HG03045 (cell line): ENCODE measurements at regions not wholly inside any gene's neighbourhood (a gene's known extent, or its start where the extent isn't known, plus 50 kb on each side); places are given as distances from the start of the nearest gene placed in this dataset.
"Not testable (repeated sequence)": the region's sequence is repeated elsewhere in the genome, so short reads cannot be mapped to it uniquely, and the experiment has no call there.

Experiments
- ATAC-seq: cut with Tn5 transposase; IDR thresholded peaks from one replicate; pipeline ENCODE4 v1.9.1; 2021; ENCODE audit warnings: mild to moderate bottlenecking, moderate library complexity; ENCODE audit not compliant: unreplicated experiment

DNA sequence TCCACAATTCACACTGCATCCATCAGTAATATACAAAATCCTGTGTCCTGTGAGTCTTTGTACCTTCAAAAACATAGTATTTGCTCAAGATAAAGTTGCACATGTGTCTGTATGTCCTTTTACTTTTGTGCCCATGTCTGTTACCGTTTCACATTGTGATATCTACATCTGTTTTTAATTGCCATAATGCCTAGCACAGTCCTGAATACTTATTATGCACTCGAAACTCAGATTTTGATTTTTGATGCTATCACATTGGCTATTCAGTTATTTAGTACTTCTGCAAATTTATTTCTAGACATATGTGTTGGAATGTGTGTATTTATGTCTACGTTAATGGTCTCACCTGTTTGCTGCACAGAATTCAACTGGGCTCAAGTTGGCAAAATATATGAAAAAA is 452.8 kb upstream of the ZEB2 start:
- ATAC-seq, result no peak

DNA sequence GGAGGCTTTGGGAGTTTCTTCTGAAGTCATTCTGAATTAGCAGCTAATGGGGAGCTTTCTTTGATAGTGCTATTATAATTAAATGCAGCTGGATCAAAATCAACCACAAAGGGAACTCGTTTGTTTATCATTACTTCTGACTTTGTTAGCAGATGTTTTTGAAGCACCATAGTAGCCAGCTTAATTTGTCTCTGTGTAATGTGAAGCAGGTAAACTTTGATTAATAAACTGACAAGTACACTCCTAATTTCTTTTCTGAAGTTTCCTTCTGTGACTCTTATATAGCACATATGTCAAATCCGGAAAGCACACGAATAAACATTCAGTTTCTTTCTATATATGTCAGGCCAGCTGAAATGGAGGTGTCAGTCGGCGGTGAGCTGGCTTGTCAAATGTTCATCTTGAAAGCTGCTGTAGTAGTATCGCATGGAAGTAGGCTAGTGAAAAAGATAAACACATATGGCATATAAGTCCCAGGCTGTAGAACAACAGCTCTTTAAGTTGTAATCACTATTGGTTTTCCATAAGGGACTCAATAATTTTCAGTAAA is 451.9 kb upstream of the ZEB2 start:
- no peak for ATAC-seq

DNA sequence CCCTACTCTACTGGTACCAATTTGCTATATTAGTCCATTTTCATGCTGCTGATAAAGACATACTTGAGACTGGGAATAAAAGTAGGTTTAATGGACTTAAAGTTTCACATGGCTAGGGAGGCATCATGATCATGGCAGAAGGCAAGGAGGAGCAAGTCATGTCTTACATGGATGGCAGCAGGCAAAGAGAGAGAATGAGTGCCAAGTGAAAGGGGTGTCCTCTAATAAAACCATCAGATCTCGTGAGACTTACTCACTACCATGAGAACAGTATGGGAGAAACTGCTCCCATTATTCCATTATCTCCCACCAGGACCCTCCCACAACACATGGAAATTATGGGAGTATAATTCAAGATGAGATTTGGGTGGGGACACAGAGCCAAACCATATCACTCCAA is 450.5 kb upstream of the ZEB2 start:
- ATAC-seq, result not testable (repeated sequence)

DNA sequence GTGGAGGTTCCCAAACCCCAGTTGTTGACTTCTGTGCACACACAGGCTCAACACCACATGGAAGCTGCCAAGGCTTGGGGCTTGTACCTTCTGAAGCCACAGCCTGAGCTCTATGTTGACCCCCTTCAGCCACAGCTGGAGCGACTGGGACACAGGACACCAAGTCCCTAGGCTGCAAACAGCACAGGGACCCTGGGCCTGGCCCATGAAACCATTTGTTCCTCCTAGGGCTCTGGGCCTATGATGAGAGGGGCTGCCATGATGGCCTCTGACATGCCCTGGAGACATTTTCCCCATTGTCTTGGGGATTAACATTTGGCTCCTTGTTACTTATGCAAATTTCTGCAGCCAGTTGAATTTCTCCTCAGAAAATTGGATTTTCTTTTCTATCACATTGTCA is 449.6 kb upstream of the ZEB2 start:
- not testable (repeated sequence) for ATAC-seq

DNA sequence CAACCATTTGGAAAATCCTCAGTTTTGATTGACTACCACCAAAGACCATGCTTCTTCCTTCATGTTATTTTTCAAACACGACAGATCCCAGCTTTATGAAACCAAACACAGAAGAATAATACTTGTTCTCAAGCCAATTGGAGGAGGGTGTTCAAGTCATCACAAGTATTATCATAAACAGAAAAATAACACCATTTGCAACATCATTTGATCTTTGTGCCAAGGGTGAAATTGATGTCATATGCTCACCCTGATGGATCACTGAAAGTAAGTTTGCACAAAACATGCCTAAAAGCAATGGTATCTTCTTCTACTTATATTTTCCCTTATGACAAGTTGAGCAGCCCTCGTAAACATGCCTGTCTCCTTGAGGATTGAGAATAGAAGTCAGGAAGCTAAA is 448.0 kb upstream of the ZEB2 start:
- no peak for ATAC-seq

DNA sequence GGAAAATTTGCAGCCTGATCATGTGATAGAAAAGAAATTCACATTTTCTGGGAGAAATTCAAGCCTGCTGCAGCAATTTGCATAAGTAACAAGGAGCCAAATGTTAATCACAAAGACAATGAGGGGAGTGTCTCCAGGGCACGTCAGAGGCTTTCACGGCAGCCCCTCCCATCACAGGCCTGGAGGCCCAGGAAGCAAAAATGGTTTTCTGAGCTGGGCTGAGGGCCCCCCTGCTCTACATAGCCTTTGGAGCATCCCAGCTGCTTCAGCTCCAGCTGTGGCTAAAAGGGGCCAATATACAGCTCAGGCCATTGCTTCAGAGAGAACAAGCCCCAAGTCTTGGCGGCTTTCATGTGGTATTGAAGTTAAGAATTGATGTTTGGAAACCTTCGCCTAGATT is 445.3 kb upstream of the ZEB2 start:
- ATAC-seq, result no peak

DNA sequence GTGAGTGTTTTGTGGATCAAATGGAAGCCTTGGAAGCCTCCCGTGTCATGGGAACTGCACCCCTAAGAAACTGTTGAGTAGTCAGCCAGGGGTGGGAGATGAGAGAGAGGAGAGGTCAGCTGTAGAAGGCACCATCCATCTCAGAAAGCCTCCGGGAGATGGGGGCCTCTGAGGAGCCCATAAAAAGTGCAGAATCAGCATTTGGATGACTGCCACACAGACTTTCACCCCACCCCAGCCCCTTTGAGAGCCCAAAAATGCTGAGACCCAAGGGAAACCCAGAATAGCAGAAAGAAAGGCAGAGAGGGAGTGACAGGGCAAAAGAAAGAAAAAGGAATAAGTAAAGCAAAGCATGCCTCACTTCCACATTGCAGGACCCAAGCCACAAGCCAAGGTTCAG is 443.1 kb upstream of the ZEB2 start:
- no peak for ATAC-seq

DNA sequence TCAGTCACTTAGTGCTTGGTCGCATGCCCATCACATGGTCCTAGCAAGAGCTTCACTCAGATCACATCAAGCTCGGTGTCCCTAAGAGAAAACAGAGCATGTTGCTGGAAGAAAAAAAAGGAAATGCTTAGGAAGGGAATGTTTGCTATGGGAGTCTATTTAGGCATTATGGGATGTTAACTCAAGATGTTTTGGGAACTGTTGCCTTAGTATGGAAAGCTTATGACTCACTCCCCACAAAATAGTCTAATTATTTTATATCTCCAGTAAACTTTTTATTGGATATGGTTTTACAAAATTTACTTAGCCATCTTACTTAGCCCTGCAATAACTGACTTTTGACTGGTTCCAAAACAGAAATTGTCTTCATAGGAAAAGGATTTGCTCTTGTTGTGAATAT is 439.5 kb upstream of the ZEB2 start:
- ATAC-seq, result no peak

DNA sequence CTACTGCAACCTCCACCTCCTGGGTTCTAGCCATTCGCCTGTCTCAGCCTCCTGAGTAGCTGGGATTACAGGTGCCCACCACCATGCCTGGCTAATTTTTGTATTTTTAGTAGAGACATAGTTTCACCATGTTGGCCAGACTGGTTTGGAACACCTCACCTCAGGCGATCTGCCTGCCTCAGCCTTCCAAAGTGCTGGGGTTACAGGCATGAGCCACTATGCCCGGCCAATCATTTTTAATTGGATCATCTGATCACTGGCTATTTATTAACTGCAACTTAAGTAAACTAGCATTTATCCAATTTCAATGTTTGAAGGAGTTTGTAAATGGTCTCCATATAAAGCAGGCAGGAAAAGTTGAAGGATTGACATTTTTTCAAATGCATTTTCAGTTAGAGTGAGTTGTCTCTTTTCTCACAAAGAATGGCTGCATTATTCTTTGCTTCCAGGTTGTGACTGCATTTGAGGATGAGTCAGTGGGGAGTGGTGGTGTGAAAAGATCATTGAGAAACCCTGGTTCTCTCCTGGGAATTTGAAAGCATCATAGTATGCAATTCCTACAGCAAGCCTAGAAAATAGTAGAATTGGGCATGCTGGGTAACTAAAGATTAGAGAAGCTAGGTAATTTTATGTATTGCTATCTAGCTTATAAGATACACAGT is 431.1 kb upstream of the ZEB2 start:
- no peak for ATAC-seq

DNA sequence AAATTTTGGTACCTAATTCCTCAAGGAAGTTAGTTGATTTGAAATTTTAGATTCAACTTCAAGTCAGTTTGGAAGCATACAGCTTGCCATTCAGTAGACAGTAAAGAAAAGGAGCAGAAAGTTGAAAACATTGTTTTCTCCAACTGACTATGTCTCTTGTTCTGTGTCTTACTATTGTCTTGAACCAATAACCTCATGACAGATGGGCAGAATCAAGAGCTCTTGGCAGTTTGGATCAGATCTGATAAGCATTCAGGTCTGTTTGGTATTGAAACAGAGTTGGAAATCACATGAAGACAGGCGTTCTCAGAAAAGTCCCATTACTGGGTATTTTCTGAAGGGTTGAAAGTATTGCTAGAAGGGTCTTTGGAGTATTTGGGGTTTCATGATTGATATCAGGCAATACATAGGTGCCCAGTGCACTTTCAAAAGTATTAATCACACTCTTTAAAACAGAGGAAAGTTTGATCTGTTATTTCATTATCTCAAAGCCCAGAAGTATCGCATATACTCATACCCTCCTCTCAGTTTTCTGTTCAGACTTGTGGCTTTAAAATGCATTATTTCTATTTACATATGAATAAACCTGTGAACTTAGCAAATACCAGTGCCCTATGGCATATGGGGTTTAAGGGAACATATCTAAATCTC is 428.4 kb upstream of the ZEB2 start:
- ATAC-seq, result no peak

DNA sequence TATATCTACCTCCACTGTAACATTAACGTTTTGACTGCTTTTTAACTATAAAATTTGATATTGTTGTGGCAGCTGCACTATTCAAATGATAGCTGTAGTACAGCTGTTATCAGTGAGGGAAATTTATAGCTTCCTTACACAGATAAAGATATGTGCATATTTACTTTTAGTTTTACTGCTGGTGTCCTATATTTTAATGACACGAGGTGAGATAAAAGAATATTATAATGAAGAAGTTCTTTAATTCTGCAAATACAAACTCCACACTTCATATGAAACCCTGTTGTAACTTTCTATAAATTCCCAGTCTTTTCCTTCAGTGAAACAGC is 427.8 kb upstream of the ZEB2 start:
- no peak for ATAC-seq

DNA sequence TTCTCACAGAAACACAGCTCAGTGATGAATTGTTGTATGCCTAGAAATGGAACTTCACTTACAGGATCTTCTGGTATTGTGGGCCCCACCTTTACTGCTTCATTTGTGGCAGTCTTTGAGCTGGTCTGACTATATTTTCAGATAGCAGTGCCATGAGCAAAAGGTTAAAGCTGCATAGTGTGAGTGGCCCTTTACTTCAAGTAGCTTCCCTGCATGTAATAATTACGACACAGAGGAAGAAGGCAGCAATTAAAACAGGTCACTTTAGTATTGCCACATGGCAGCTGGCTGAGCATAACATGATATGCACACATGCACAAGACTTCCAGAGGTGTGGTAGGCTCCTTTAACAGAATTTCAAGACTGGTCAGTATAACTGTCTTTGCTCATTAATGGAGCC is 426.3 kb upstream of the ZEB2 start:
- ATAC-seq, result no peak

DNA sequence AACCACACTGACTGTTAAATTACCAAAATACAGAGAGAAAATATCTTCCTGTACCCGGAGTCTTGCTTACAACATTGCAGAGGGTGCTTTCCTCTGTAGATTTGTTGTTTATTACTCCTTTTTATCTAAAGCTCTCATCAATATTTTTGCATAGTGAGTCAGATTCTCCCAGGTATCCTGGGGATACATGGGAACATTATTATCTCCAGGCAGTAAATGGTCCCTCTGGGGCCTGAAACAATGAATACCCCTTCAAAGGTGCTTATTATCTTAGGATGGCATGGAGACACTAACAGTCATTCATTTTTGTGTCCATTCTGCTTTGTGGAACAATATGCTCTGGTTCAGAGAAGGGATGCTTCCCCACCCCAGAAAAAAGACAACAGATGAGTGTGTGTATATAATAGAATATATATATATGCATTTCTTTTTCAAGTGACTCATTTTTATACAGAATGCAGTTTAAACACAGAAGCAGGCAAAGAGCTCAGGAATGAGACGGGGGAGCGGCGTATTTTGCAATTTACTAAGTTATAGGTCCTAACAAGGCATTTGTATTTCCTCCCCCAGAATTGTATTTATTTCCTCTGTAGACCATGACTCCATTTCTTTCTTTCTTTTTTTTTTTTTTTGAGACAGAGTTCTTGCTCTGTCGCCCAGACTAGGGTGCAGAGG is 424.8 kb upstream of the ZEB2 start:
- ATAC-seq, result no peak

DNA sequence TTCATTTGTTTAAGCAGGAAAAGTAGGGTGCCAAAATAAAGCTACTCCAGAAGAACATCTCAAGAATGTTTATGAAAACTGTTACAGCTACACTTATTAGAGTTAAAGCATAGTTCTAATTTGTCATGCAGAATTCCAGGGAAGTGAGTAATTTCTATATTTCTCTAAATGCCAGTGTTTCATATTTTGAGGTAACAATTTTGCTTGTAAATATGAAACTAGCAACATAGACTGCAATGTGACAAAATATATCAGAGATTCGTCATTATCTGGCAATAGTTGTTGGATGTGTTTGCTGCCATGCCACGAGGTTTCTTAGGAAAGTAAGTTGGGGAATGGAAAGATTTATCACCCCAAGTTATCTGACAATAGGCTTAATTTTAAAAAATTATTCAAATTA is 424.1 kb upstream of the ZEB2 start:
- no peak for ATAC-seq

DNA sequence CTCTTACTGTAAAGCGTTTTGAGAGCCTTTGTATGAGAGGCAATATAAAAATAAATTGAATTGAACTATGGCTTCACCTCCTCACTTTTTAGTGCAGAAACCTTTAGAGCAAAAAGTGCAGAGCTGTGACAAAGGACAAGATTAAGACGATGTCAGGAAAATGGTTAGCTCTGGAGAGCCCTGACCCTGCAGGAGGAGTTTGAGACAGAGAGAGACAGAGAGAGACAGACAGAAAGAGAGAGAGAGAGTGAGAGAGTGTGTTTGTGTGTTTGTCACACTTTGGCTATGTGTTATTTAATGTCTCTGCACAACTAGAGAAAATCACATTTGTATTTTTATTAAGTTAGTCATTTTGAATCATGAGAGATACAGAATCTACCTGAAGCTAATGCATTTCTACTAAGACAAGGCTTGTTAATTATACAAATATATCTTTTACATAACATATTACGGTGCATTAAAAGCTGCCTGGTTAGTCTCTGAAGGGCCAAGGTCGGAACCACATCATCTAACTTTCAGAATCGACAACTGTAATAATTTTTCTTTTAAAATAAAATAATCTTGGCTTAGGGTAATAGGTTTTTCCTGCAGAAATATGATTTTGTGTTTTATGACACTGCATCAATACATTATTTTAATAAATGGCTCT is 423.5 kb upstream of the ZEB2 start:
- ATAC-seq, result no peak

DNA sequence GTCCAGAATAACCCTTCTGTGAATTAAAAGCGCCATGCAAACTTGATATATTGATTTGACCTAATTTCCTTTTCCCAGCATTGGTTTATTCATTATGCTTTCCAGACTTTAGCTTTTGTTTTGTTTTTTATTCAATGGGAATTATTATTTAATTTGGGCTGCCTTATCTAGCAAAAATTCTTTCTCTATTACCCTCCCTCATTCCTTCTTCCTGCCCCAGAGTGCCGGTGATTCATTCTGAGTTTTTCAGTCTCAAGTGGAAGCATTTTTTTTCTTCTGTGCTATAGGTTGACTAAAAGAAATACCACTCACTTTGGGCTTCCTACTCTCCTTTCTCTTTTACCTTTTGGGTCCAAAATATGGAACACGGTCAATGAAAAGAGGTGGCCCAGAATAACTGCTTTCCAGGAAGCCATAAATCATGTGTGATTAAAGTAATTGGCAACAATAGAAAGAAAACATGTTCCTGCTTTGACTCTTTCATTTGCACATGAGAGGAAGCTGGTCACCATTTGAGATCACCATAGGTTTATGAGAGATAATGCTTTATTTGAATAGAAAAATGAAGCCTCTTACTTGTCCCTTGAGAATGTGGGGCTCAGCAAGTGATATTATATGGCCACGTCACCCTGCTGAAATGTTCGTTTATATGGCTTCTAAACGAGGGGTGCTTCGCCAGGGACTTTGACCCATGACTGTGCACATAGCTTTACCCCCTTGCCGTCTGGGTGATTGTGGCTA is 422.8 kb upstream of the ZEB2 start:
- no peak for ATAC-seq

DNA sequence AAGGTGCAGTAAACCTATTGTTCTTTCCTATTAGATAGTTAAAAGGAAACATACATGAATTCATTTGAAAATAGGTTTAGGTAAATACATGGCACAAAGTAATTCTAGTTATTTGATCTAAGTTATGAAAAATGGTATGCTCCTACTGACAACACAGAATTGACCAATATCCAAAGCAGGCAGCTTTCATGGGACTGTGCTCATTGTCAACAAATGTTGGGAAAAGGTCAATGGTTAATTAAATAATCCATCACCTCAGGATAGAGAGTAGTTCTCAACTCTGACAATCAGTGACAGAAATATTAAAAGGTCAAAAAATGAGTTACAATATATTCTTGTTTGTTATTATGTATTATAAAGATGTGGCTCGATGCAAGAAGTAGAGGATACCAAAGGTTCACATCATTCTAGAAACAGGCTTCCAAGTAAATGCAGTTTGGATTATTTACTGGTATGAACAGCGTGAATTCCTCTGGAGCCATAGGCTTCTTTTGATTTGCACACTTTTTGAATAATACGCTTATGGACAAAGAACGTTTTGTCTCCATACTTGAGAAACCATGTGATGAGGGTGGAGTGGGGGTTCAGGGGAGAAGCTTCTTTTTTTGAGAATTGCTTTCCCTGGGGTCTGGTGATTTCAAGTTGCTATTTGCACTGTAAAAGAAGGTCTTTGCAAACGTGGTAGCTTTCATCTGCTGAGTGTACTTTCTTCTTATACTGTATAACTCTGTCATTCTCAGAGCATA is 422.0 kb upstream of the ZEB2 start:
- ATAC-seq, result no peak

DNA sequence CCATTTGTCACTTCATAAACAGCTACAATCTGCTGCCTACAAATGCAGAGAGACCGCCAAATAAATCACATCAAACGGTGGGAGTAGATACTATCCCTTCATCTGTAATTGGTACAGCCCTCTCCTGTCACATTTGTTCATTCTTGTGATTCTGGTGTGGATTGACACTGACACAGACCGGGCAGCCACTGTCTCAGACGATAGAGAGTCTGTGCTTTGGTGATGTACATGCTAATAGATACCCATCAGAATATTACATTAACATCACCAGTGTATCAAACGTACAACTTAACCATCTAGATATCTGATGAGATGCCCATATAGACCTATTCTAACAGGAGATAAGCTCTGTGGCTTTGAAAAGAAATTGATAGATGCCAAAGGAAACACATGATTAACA is 419.7 kb upstream of the ZEB2 start:
- ATAC-seq, result no peak

DNA sequence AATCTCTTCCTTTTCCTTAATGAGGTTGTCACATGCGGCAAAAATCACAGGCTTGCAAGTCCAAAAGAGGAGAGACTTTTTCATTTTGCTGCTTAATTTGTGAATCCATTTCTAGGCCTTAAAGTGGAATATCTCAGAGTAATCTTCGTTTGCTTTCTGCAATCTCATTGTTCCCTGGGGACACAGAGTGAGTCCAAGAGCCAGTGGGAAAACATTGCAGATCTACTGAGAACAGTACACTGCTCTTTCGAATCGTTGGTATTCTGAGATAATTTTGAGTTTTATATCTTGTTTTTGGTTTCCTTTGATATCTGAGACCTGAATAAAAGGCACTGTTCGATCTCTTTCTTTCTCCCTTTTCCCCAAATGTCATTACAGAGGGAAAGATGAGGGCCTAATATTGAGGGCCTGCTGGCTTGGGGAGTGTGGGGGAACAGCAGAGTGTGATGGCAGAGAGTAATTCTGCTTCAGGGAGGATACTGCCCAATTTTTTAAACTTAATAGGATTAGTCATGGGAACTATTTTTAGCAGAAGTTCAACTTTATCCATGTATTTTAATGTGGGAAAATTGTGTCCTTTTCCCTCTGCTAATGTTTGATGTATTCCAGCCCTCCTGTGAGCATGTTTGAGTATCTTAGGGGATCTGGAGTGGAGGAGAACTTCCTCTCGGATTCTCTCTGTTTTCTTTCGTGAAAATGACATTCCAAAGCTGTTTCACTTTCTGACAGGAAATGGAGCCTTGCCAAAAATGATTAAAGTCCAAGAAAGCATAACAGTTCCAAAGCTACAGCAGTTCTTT is 418.2 kb upstream of the ZEB2 start:
- ATAC-seq, result no peak

DNA sequence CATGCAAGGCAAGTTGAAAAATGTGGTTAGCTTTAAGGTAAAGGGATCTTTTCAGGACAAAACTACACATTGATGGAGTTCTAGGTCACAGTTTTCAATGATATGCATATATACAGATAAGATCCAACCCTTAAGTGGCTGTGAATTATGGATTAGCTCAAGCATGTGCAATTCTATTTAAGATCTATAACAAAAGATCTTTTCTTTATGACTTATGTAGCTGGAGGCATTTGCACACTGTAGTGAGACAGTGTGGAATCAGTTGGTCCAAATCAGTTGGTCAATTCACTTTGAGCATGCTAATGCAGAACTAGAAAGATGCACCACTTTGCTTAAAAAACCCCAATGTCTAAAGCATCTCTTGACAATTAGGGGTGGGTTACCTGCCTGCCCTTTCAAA is 417.1 kb upstream of the ZEB2 start:
- no peak for ATAC-seq
